Pancreas (tissue), 10 donors: ENCODE measurements at regions not wholly inside any gene's neighbourhood (a gene's known extent, or its start where the extent isn't known, plus 50 kb on each side); places are given as distances from the start of the nearest gene placed in this dataset.

ENCODE experiments used
- ATAC-seq, 4 donors: fragments of 200-7000 bp; cut with Tn5 transposase; one replicate each; pipeline versions ENCODE4 v1.8.0 to v1.9.1; 2020; ENCODE audit warnings: mild to moderate bottlenecking in 4 of 4, moderate library complexity in 4 of 4
- DNase-seq, 6 donors: peaks; one replicate each; pipeline ENCODE4 v3.0.0-alpha.2; 2020
- FAIRE-seq: peaks from 2 replicates; lab custom pipeline; 2012; peaks lifted over from hg19 to GRCh38; lab: Jason Lieb, UNC
- H3K27ac ChIP-seq, 4 donors: fragments of 200-600 bp; sonication (generic); 1 replicate in 3 of 4; 2 replicates in 1 of 4; pipeline versions ENCODE4 v1.5.0 to v1.8.0; 2020
- H3K27me3 ChIP-seq, 4 donors: fragments of 200-600 bp; one replicate each; pipeline ENCODE4 v1.8.0; 2021
- H3K36me3 ChIP-seq, 3 donors: fragments of 200-600 bp; sonication (generic) in 1 of 3; one replicate each; pipeline versions ENCODE4 v1.5.0 to v1.8.0; 2020 to 2021
- H3K4me1 ChIP-seq, 3 donors: fragments of 200-600 bp; one replicate each; pipeline ENCODE4 v1.8.0; 2021
- H3K4me3 ChIP-seq, 4 donors: fragments of 200-600 bp; sonication (generic) in 2 of 4; one replicate each; pipeline versions ENCODE4 v1.5.0 to v1.8.0; 2020 to 2021
- H3K9me3 ChIP-seq, 4 donors: fragments of 200-600 bp; one replicate each; pipeline ENCODE4 v1.8.0; 2021
- CTCF ChIP-seq, 4 donors: fragments of 200-600 bp; sonication (generic) in 3 of 4; IDR thresholded peaks; one replicate each; pipeline versions ENCODE4 v1.5.0 to v1.8.0; 2021; ENCODE audit warnings: antibody characterized with exemption in 4 of 4
- WGBS, 2 donors: extraction: QIAGEN DNeasy Blood & Tissue Kit; methylation state at CpG; one replicate each; pipeline ENCODE4 v1.1.7; 2013; 5-methylcytosine and 5-hydroxymethylcytosine counted together
- intact Hi-C, 3 donors: fragments of 100-400 bp; cut with DNase I; formaldehyde crosslinking; loops; one replicate each; pipeline versions ENCODE4 v1.11.1 to v1.14.2; 2022
- donor health status: healthy with polysubstance abuse.
- donor health status: DM: no; HTN: no; CAD: no; lungs with moderate emphysema.
- donor health status: DM: no; HTN: no; CAD: no.
- donor health status: control.
- donor health status: control.
- donor health status: Bipolar disorder and iron deficiency.
- donor health status: DM: yes; HTN: yes; CAD: no.
- donor health status: DM: no; HTN: no; CAD: no.
- donor health status: DM: no; HTN: no; CAD: no.
- donor health status: DM: yes; HTN: yes; CAD: no.

- no peak overlapping the region for H3K4me3 ChIP-seq
- no peak overlapping the region for H3K27ac ChIP-seq
- DNase-seq: no peak
- H3K27me3 ChIP-seq: no peaks in the 10 kb centered on the region
- H3K9me3 ChIP-seq: no peaks in the 10 kb centered on the region
- intact Hi-C loops: no loop called here
- no peaks in the 10 kb centered on the region for H3K36me3 ChIP-seq
- TF ChIP-seq CTCF (IDR thresholded peaks at IDR 0.05): no peak
- no peak for ATAC-seq
- no peak for FAIRE-seq
- 38 to 40% methylated on average over 3 of the region's 3 CpGs for WGBS, 2 donors
- peaks cover 8 to 15% (median 11%) of the 10 kb centered on the region in 3 donors for H3K4me1 ChIP-seq
Measured at GRCh38 chr11:26019386-26019785, 312.5 kb upstream of the ANO3 start.

GRCh38 chr11:26021017-26021416 is 310.9 kb upstream of the ANO3 start:
- DNase-seq (no peak), FAIRE-seq (no peak), ATAC-seq (no peak)
- Histone ChIP-seq H3K4me1 (peaks cover 8 to 15% (median 11%) of the 10 kb centered on the region in 3 donors), H3K27ac (no peak overlapping the region), H3K4me3 (no peak overlapping the region), H3K36me3 (no peaks in the 10 kb centered on the region), H3K27me3 (no peaks in the 10 kb centered on the region), H3K9me3 (no peaks in the 10 kb centered on the region)
- WGBS, 2 donors: 48 to 57% methylated on average over 1 of the region's 1 CpG
- no peak for TF ChIP-seq CTCF (IDR thresholded peaks at IDR 0.05)
- intact Hi-C loops: no loop called here

DNA sequence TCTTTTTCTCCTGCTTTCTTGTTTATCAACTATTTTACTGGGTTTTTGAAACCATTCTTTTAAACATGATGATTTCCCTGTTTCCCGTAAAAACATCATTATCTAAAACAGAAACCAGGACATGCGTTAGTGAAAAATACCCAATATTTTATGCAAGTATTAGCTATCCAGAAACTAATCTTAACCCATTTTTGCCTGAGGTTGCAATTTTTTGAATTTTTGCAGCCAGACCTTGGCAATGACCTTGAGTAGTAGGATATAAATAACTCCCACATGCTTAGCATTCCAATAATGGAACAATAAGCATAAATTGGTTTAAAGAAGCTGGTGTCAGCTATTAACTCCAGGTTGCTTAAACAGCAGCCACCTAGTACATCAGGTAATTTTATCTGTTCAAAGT is 308.9 kb upstream of the ANO3 start:
- Histone ChIP-seq H3K36me3 (no peaks in the 10 kb centered on the region), H3K9me3 (no peaks in the 10 kb centered on the region), H3K27ac (no peak overlapping the region), H3K4me1 (peaks cover 2 to 10% (median 8%) of the 10 kb centered on the region in 3 donors), H3K27me3 (no peaks in the 10 kb centered on the region), H3K4me3 (no peak overlapping the region)
- WGBS, 2 donors: 59 to 79% methylated on average over 2 of the region's 2 CpGs
- intact Hi-C loops: no loop called here
- no peak for DNase-seq
- TF ChIP-seq CTCF (IDR thresholded peaks at IDR 0.05): no peak
- no peak for FAIRE-seq
- ATAC-seq: no peak

DNA sequence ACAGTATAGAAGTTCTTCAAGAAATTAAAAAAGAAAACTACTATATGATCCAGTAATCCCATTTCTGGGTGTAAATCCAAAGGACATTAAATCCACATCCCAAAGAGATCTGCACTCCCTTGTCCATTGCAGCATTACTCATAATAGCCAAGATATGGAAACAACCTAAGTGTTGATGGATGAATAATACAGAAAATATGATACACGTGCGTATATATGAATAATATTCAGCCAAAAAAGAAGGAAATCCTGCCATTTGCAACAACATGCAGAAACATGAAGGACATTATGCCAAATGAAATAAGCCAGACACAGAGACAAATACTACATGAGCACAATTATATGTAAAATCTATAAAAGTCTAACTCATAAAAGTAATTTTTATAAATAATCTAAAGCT is 306.3 kb upstream of the ANO3 start:
- Histone ChIP-seq H3K27ac (no peak overlapping the region), H3K27me3 (no peaks in the 10 kb centered on the region), H3K36me3 (no peaks in the 10 kb centered on the region), H3K4me3 (no peak overlapping the region), H3K4me1 (peaks cover 0 to 4% (median 0%) of the 10 kb centered on the region in 3 donors), H3K9me3 (no peaks in the 10 kb centered on the region)
- FAIRE-seq (no peak), DNase-seq (no peak), ATAC-seq (no peak)
- WGBS, 2 donors: 81 to 86% methylated on average over 2 of the region's 2 CpGs
- no peak for TF ChIP-seq CTCF (IDR thresholded peaks at IDR 0.05)
- intact Hi-C loops: no loop called here

DNA sequence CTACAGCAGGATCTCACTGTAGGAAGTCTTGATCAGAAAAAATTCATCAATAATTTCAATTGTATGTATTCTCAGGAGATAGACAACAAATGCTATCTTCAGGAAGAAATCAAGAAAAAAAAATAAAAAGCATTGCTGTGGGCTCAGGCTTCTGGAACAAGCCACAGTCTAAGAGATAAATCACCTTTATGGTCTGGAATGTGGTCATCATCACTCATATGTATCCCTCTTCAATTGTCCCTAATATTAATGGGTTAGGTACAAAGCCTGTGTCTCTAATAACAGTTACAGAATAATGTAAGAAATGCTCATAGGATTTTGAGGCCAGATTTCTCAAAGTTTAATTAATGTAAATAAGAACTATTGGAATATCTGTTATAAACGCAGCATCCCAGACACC is 305.9 kb upstream of the ANO3 start:
- H3K27ac ChIP-seq: no peak overlapping the region
- H3K9me3 ChIP-seq: no peaks in the 10 kb centered on the region
- no peak for FAIRE-seq
- no peaks in the 10 kb centered on the region for H3K36me3 ChIP-seq
- WGBS, 2 donors: 62 to 83% methylated on average over 1 of the region's 1 CpG
- no peak overlapping the region for H3K4me3 ChIP-seq
- TF ChIP-seq CTCF (IDR thresholded peaks at IDR 0.05): no peak
- intact Hi-C loops: no loop called here
- peaks cover 0 to 4% (median 0%) of the 10 kb centered on the region in 3 donors for H3K4me1 ChIP-seq
- no peak for ATAC-seq
- H3K27me3 ChIP-seq: no peaks in the 10 kb centered on the region
- no peak for DNase-seq
